Left renal cortex interstitium (tissue), 4 donors: ENCODE measurements at regions not wholly inside any gene's neighbourhood (a gene's known extent, or its start where the extent isn't known, plus 50 kb on each side); places are given as distances from the start of the nearest gene placed in this dataset.

Experiments used
- DNase-seq, 4 donors: peaks; one replicate each; pipeline ENCODE4 v3.0.0-alpha.2; 2013; ENCODE audit warnings: low read depth in 4 of 4, low spot score in 2 of 4, missing footprints in 1 of 4

DNA sequence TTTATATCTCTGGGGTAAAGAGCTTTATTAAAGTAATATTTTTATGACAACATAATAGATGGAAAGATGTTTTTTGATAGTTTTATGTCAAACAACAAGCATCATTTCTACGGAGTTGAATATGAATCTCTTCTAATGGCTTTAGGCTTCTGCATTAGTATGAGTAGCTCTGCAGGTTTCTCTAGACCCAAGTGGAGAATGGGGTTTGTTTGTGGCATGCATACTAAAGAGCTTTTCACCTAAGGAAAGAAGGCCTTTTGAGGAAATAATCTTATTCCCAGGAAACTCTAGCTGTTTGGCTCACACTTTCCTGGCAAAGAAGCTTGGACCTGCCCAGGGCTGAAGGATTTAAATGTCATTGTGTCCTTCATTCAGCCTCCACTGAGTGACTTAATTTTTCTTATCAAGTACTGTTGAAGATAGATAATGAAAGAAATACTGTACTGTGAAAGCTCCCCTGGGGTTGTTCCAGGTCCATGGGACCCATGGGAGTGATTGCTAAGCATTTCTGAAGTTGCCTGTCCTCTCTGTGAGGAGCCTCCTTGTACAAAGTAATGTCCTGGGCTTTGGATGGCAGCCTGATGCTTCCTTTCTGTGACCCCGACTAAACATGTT lies 469.3 kb downstream of the LRIG3 start:
- DNase-seq = no peak

DNA sequence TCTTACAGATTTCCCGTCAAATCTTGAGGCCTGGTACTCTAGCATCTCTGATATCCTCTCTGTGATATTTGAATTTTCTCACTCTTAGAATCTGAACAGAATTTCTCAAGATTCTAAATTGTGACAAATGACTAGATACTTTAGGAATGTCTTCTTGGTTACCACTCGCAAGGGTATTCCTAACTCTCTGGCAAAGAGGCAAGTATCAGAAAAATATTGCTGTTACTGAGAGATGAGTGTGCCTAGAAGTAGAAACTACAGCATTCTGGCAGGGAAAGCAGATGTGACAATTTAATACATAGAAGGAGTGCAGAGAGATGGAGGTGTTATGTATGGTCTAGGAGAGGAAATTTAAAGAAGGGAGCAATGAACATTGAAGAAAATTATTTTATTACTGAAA lies 467.8 kb downstream of the LRIG3 start:
- DNase-seq = no peak

DNA sequence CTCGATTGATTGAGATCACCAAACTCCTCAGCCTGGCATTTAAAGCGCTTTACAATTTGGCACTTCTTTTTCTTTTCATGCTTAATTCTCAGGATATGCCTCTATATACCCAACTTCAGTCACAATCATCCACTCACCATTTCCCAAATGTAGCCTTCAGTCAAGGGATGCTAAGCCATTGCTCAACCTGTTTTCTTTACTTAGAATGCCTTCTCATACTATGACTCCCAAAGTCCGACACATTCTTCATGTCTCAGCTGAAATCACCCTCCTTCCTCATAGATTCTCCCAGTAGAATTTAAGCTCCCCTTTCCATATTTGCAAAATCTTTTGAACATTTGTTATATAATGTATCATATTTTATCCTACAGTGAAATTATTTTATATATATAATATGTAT lies 467.0 kb downstream of the LRIG3 start:
- DNase-seq = no peak

DNA sequence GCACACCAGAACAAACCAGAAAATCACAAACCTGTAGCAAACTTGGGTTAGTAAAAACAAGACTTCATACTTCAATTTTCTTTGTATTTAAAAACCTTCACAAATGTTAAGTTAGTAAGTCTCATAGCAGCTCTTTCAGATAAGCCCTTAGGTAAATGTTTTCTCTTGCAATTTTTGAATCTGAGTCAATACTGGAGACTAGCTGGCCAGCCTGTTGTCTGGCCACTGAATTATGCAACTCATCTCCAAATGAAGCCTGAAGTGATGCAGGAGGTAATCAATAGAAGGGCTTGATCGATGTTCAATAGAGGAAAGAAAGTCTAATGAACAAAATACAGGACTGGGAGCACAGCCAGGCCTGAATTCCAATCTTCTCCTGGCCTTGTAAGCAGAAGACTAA lies 465.2 kb downstream of the LRIG3 start:
- no peak for DNase-seq

DNA sequence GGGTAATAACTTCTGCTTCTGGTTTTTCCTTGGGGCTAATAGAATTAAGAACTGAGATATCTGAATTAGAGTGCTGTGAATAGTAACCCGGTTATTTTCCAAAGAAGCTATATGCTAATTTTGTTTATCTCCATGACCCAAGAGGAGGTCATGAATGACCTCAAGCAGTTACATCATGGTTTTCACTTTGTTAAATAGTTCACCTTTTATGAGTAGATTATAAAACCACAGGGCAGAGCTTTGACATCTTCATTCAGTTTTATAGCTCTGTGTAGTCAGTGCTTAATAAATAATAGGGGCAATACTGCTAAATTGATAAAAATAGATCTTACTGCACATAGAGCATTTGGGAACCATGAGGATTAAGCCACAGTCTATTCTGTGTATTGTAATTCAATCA lies 462.2 kb downstream of the LRIG3 start:
- DNase-seq = no peak

DNA sequence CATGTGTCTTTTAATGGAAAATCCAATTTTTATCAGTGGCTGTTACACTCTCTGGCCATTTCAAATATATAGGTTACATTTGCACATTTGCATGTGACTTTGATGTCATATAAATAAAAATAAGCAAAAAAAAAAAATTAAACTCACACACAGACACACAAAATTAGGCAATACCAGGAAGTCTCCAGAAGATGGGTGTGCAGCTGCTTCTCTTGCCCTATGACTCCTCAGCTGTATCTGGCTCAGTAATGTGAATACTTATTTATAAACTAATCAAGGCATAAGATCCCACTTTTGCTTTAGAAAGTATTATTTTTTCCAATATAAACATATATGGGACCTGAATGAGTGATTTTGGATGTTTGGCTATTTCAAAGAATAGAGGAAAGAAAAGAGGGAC lies 461.1 kb downstream of the LRIG3 start:
- DNase-seq = no peak

DNA sequence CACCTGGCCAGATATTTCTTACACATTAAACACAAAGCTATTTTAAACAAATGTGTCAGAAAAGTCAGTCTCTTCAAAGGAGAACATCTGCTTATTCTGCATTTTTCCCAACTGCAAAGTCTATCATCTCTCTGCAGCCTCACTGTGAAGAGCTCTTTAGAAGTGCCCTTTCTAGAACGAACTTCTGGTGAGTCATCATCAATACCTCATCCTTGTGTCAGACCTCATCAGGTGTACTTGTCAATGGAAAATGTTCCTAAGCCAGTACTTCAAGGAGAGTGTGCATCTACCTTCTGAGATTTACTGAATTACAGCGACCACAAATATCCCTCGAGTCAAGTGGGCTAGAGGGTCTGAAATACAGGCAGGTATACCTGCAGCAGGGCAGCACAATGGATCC lies 457.3 kb downstream of the LRIG3 start:
- DNase-seq = no peak

DNA sequence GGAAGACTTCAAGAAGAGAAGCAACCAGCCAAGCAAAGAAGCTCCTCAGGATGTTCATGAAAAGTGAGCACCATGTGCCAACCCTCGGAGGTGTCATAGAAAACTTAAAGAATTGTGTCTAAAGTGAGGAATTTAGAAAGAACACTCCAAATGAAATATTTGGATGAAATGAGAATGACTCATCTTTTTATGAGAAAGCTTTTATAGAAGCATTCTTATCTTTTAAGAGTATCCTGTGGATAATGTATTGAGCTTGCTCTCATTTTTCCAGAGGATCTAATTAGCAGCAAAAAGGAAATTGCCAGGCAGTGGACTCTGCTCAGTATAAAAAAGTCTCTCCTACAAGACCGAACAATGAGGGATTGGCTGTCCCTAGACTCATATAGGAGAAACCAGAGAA lies 454.9 kb downstream of the LRIG3 start:
- no peak for DNase-seq

DNA sequence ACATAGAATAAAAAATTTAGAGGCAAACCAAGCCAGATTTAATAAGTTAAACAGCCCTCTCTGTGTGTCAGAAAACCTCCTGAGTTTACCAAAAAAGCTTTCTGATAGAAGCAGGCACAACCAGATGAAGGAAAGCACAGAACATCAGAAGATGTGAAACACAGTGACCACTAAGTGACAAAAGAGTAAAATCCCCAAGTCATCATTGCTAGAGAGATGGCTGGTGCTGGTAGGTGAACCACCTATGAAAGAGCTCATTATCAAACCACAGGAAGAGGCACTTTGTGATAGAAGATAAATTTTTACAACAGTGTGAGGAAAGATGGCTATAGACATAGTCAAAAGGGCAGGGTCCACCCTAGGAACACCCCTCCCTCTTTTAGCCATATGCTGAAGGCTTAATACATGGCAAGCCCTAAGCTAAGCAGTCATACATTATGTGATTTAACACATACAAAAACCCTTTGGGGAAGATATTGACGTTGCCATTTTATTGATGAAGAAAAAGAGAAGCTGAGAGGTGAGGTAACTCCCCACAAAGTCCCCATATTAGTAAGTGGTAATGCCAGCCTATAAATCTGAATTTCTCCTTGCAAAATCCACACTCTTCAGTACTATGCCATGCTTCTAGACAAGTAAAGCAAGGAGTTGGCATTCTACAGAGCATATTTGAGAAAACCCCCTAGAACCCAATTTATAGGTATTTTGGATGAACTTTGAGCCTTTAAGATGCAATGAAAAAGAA lies 449.9 kb downstream of the LRIG3 start:
- DNase-seq = no peak

DNA sequence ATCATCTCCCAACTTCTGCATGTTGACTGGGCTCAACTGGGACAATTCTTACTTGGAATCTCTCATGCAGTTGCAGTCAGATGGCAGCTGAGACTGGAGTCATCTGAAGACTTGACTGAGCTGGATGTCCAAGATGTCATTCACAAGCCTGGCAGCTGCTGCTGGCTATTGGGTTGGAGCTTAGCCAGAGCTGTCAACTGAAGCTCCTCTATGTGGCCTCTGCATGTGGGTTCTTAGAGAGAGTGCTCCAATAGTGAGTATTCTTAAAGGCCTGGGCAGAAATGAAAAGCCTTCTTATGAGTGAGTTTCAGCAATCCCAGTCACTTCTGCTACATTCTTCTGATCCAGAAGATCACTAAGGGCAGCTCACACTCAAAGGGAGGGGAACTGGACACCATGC lies 440.9 kb downstream of the LRIG3 start:
- DNase-seq = no peak

DNA sequence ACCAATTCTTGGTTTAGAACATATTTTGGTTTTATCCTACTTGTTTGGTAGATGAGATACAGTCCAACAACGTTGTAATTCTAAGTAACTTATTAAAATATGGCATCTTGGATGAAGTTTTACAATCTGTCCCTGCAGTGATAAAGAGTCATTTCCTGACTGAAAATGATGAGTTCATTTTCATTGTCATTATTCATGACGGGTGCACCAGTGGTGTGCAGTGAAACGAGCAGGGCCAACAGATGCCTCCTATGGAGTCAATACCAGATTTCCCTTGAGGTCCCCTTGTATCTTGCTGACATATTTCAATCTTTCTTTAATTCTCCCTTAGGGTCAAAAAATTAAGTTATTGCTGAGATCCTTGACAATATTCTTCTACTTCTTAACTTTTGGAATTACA lies 438.5 kb downstream of the LRIG3 start:
- no peak for DNase-seq

DNA sequence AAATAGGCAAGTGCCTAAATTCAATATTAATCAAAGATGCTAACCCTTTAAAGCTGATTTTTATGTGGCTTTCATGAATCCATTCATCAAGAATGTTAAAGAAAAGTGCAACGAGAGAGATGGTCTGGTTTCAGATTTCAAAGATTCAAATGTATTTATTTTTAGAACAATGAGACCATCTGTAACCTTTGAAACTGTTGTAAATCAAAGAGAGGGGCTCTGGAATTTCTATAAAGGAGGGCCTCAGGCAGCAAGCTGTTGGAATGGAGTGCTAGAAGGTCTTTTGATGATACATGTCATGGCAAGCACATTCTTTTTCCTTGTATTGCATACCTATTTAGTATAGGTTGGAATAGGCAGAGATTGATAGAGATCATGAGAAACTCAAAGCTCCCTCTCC lies 433.0 kb downstream of the LRIG3 start:
- no peak for DNase-seq

DNA sequence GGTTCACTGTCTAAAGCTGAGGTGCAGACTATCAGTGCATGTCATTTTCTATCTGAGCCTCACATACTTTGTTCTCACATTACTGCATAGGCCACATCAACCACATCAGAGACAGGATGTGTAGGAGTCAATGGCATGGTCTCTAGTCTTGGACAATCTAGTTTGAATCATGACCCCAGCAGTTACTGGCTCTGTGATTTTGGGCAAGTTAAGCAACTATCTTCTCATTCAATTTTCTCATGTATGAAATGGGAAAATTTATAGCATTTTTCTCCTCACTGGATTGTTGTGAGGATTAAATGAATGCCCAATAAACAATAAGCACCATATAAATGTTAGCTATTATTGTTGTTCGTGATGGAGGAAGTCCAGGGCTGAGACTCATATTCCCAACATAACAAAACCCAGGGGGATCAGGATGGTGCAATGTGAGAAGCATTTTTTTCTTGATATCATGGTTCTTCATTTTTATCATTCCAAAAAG lies 432.6 kb downstream of the LRIG3 start:
- no peak for DNase-seq

DNA sequence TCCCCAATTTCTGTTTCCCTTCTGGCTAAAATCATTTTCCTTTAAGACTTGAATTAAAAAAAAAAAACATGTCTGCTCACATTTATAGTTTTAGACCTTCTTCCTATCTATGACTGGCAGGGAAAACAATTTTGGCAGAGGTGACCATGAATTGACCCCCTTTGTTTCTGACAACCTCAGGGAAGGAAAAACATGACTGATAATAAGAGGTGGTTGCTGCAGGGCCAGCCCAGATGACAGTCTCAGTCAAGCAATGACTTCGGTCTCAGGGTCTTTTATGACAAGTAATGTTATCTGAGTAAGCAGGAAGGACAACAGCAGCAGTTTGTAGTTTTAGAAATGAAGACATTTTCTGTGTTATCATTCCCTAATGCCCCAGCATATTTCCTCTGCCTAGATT lies 430.9 kb downstream of the LRIG3 start:
- DNase-seq = no peak

DNA sequence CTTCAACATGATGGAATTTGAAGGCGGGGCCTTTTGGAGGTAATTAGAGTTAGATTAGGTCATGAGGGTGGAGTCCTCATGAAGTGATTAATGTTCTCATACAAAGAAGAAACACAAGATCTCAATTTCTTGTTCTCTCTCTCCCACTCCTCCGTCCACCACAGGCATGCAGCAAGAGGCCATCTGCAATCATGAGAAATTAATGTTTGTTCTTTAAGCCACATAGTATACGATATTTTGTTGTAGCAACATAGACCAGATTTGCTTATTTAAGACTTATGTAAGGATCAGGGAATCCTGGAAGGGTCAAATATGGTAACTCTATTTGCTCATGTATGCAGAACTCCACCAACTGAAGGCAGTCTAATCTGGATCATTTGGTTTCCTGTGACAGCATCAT lies 429.0 kb downstream of the LRIG3 start:
- DNase-seq = no peak

DNA sequence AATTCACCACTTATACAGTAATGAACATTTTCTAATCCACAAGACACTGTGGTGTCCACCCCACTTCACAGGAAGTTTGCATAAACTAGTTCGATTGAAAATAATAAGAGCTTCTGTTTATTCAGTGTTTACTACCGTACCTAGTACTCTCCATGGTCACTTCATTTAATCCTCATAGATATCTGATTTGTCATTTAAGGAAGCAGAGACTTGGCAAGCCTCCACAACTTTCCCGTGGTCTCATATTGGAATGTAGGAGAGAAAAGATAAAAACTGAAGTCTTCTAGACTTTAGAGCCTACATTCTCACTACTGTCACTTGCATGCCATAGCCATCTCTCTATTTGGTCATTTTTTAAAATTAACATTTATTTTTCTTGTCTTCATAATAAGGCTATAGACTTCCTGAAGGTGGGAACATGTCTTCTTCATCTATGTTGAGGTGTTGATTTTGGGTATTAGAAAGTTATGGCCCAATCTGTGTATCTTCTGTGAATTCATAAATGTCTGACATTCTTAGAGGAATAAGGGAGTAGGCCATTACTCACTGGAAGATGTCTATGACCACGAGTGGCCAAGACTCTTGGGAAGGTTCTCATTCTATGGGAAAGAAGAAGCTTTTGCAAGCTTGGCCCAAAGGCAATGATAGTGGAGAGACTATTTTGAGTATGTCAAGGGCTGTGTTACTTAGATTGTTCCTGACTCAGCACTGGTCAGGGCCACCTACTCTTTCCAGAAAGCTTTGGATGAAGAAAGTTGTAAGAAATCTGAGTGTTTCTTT lies 423.7 kb downstream of the LRIG3 start:
- no peak for DNase-seq

DNA sequence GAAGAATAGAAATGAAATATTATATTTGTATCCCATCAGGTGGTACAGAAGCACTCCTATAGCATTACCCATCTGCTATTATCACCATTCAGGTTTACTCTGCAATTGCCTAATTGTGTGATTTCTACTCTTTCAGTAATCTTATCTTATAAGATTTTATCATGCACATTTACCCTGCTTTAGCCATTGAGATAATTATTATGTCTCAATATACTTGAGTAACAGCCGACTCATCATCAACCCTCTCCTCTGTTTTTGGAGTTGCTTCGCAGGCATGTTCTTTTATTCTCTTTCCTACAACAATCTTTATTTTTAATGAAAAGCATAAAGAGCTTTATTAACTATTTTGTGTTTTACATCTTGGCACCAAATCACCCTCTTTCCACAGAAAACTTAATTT lies 419.9 kb downstream of the LRIG3 start:
- DNase-seq = no peak

DNA sequence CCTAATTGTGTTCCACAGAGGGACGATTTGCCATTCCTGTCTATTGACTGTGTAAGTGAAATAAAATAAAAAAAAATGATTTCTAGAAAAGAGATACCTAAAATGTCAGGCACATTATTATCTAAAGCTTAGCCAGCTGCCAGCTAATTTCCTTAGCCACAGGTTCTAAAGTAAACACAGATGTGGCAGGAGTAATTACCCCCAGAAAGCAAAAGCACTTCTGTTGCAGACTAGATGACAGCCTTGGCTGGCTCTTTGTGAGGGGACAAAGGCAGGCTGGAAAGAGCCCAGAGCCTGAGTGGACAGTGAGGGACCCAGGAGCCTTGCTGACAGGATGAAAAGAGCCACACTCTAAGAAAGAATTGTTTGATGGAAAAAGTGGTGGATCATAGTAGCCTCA lies 418.1 kb downstream of the LRIG3 start:
- DNase-seq = no peak

DNA sequence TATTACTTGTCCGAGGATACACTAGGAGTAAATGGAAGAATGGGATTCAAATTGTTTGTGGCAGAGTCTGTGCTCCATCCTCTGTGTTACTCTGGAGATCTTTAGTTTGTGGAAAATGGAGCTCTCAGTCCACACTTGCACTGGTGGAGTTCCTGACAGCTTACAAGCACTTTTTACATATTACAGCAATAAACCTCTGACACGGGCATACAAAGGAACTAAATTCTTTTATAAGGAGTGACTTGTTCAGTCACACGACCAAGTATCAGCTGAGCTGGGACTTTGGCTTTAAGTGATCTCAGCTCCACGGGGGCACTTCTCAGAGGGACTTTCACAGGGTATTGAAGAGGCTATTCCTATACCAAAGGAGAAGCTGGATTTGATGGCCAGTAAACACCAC lies 417.5 kb downstream of the LRIG3 start:
- no peak for DNase-seq

DNA sequence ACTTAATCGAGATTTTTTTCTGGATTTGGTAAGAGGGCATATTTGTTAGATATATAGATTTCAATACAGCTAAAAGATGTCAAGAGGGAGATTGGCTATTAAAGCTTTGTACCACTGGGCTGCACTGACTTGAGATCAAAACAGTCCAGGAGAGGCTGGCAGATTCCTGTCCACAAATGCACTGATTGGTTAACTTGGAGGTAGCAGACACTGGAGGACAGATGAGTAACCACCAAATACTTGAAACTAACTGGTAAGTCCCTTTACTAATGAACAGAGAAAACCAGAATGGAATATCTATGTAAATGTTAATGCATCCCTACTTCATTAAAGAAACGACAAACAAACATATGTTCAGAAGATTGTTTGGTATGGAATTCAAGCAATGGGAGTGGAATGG lies 416.6 kb downstream of the LRIG3 start:
- DNase-seq = no peak

DNA sequence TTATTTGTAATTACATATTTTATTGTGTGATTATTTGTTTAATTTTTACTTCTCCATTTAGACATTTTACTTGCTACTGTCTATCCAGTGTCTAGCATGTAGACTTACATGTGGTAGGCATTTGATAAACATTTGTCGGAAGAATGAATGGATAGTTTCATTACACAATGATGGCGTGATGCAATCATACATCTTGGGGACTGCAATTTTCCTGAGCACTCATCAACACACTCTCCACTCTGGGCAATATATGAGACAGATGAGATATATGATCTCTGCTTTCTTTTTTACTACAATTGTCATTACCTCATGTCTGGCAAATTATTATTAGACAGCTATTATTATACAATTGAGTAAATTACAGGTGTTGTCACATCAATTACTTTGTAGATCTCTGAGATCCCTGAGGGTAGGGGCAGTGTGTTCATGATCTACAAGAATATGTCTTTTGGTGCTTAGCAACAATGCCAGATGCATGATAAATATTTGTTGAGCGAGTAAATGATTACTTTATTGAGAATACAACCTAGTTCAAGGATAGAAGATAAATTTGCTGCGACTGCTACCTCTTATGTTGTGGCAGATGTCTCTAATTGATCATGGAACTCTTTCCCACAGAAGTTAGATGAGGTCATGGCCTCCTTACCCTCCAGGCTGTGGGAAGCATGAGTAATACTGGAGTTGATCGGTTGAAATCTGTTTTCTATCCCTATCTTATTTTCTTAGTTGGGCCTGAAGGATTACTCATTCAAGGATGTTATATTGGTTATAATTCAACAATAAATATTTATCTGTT lies 416.0 kb downstream of the LRIG3 start:
- no peak for DNase-seq
